ENCODE measurements at regions not wholly inside any gene's neighbourhood (a gene's known extent, or its start where the extent isn't known, plus 50 kb on each side); places are given as distances from the start of the nearest gene placed in this dataset.

GRCh38 chr9:7967851-7968250, 168.3 kb upstream of the DMAC1 start:
- TF ChIP-seq CTCF (IDR thresholded peaks at IDR 0.05), result no peak
- DNase-seq (ENCODE audit: low spot score) (no peak), ATAC-seq (ENCODE audit: low FRiP score) (no peak)

- no peak for ATAC-seq (ENCODE audit: low FRiP score)
- DNase-seq (ENCODE audit: low spot score), result no peak
- no peak for TF ChIP-seq CTCF (IDR thresholded peaks at IDR 0.05)
Observed at GRCh38 chr9:7967093-7967827, 167.7 kb upstream of the DMAC1 start.

- ATAC-seq (ENCODE audit: low FRiP score) (no peak), DNase-seq (ENCODE audit: low spot score) (no peak)
- no peak for TF ChIP-seq CTCF (IDR thresholded peaks at IDR 0.05)
Observed at GRCh38 chr9:7965063-7965462, 165.5 kb upstream of the DMAC1 start.

DNA sequence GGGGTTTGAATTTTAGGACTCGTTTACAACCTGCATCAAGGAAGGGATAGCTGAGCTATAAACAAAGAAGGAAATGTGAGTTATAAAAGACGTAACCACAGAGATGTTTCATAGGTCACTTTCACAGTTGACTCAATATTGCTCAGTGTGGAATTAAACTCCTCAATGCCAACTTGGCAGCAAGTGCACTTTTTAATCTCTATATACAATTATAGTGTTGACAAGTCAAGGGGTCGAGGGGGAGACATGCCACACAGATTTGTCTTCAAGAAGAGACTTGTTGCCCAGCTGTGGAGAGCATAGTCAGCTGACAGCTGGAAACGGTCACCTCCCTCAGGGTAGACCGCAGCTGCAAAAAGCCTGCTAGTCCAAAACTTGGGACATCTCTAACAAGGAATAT, 163.4 kb upstream of the DMAC1 start:
- ATAC-seq (ENCODE audit: low FRiP score), result no peak
- DNase-seq (ENCODE audit: low spot score), result no peak
- no peak for TF ChIP-seq CTCF (IDR thresholded peaks at IDR 0.05)

GRCh38 chr9:7961076-7961475, 161.5 kb upstream of the DMAC1 start:
- no peak for TF ChIP-seq CTCF (IDR thresholded peaks at IDR 0.05)
- ATAC-seq (ENCODE audit: low FRiP score), result no peak
- DNase-seq (ENCODE audit: low spot score), result no peak

DNA sequence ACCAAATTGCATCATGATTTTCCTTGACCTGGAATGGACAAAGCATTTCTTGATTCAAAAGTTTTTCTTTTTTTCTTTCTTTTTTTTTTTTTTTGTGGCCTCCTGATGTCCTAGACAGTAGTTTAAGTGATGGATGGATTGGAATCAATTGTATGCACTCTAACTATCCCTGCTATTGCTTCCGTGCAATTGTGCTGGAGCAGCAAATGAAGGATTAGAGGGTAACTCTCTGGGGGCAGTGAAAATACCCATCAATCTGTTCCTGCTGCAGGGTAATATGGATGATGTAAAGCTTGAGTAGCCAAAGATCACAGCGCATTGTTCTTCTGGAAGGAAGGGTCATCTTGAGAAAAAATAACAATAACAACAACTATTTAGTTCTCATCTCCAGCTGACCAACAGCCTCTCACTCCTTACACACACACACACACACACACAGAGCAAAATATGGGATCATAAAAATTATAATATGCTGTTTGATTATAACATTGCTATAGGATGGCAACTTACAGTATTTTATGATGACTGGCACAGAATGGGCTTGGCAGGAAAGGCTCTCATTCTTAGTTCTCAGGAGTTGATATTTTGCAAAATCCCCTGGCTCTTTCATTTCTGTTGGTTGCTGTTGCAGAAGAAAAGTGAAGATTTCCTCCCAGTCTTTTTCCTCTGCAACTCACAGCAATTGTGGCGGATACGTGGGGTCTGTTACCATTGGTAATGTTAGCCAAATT, 160.9 kb upstream of the DMAC1 start:
- DNase-seq (ENCODE audit: low spot score) (no peak), ATAC-seq (ENCODE audit: low FRiP score) (no peak)
- no peak for TF ChIP-seq CTCF (IDR thresholded peaks at IDR 0.05)

GRCh38 chr9:7957803-7958202, 158.2 kb upstream of the DMAC1 start:
- DNase-seq (ENCODE audit: low spot score), result no peak
- ATAC-seq (ENCODE audit: low FRiP score), result no peak
- no peak for TF ChIP-seq CTCF (IDR thresholded peaks at IDR 0.05)
